HT1080 (cell line): ENCODE measurements at regions not wholly inside any gene's neighbourhood (a gene's known extent, or its start where the extent isn't known, plus 50 kb on each side); places are given as distances from the start of the nearest gene placed in this dataset.
"Not testable (repeated sequence)": the region's sequence is repeated elsewhere in the genome, so short reads cannot be mapped to it uniquely, and the experiment has no call there.

Experiments
- DNase-seq: peaks from one replicate; pipeline ENCODE4 v3.0.0-alpha.2; 2015; ENCODE audit warnings: low read depth

- no peak for DNase-seq
Observed at GRCh38 chr6:150681578-150682395, 82.1 kb downstream of the PLEKHG1 start.

DNA sequence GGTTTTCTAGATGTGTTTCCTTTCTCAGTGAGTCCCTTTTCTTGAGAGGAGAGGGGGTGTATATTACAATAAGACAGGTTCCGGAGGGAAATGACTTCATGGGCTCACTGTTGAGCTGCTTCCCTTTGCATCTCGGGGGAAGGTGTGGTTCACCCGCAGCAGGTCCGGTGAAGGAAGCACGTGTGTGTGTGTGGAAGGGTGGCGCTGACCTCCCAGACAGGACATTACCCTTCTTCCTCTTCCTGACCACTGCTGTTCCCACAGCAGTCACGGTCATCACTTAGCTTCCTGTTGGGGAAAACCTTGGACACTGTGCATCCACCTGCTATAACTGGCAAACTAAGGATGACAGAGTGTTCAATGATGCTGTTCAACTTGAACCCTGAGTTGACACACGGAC, 83.6 kb downstream of the PLEKHG1 start:
- DNase-seq: no peak

DNA sequence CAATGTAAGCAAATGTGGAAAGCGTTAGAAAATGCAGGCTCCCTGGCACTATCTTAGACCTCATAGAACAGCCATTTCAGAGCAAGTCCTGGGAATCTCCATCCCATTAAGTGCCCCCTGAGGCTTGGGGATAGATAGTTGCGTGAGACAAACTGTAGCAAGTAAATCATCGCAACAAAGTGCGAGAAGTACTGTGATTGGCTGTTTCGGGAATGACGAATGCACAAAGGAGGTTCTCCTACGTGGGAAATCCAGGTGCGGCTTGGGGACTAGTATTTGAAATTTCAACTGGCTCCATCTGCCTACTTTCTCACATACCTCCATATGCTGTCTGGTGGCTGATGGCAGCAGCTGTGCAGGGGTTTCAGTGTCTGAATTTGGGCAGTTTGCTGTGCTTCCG, 84.5 kb downstream of the PLEKHG1 start:
- no peak for DNase-seq

GRCh38 chr6:150684714-150685459, 85.2 kb downstream of the PLEKHG1 start:
- no peak for DNase-seq

GRCh38 chr6:150685860-150686259, 86.2 kb downstream of the PLEKHG1 start:
- DNase-seq: peak; percentile 25

GRCh38 chr6:150686566-150686965, 86.9 kb downstream of the PLEKHG1 start:
- no peak for DNase-seq

DNA sequence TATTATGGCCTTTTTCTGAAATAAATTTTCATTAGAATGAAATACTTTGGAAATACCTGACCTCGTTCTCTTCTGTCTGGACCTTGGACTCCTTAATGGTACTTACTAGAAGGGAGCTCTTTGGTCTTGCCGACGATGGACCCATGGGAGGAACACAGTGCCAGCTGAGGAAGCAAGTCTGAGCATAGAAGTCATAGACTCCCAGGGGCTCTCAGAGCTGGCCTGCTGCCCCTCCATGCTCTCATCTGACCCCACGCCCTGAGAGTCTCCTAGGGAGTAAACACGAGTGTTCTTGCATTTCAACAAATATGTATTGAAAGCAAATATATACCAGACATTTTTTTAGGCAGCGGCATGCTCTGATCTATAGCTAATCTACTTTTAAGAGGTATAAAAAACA, 87.8 kb downstream of the PLEKHG1 start:
- no peak for DNase-seq

- no peak for DNase-seq
Observed at GRCh38 chr6:150689900-150690590, 90.4 kb downstream of the PLEKHG1 start.

- no peak for DNase-seq
Observed at GRCh38 chr6:150690681-150691080, 91.0 kb downstream of the PLEKHG1 start.

- no peak for DNase-seq
Observed at GRCh38 chr6:150691463-150691862, 91.8 kb downstream of the PLEKHG1 start.

- DNase-seq: no peak
Observed at GRCh38 chr6:150692604-150693003, 92.9 kb downstream of the PLEKHG1 start.

DNA sequence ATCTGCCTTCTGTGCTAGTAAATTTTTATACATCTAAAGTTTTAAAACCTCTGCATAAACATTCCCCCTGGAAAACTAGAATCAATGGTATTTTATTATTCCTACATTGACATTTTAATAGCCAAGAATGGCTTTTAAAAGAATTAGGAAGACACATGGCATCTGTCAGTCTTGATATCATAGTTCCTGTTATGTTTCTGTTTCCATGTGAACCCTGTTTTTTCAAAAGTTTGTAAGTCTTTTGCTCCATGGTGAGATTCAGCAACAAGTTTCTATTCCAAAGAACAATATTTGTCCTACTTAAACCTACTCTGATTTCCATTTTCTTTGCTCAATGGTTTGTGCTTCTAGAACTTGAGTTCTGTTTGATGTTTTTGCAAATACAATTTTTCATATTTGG, 95.2 kb downstream of the PLEKHG1 start:
- DNase-seq: no peak

DNA sequence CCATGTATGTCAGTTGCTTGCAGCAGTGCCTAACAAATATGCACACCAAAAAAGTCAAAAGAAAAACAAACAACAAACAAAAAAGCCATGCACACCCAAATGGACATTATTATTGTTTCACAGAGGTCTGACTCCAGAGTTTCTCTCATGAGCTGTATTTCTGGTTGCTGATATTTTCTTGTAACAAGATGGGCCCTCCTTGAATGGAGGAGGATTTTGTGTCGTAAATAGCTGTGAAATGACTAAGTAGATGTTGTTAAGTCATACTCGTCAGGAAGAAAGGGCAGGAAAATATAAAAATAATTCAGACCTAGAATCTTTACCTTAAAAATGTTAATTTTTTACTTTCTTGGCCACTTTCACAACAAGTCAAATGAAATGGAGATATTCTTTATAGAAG, 96.0 kb downstream of the PLEKHG1 start:
- no peak for DNase-seq

DNA sequence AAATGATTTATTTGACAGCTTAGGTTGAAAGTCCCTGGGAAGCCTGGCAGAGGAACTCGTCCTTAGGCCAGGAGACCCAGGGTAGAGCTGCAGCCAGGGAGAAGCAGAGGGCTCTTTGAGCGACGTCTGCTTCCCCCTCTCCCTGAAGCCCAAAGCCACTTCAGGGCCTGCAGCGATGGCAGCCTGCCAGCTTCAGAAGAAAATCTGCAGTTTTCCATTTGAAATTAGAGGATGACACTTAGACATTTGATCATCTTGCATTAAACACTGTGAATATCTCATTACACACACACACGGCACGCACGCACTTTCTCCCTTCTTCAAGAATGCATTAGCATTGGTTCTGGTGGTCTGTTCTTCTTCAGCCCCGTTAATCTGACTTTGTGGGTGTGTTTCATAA, 96.5 kb downstream of the PLEKHG1 start:
- no peak for DNase-seq

- not testable (repeated sequence) for DNase-seq
Observed at GRCh38 chr6:150696918-150697317, 97.2 kb downstream of the PLEKHG1 start.

DNA sequence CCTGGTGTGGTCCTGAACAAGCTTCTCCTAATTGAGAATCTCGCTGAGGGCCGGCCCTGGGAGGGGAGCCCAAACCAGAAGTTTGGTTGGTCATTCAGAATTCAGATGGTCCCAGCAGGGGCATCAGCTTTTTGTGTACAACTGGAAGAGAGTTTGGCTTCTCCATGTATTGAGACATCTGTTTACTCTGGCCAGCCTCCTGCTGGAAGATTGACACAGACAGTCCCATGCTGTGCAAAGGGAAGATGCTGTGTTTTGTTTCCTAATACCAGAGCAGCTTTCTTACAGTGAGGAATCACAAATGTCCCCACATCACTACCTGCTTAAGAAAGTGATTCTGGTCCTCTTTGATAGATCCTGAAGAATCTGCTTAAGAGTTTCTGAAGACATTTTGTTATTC, 97.8 kb downstream of the PLEKHG1 start:
- no peak for DNase-seq

- no peak for DNase-seq
Observed at GRCh38 chr6:150698391-150698790, 98.7 kb downstream of the PLEKHG1 start.

- no peak for DNase-seq
Observed at GRCh38 chr6:150702675-150703074, 103.0 kb downstream of the PLEKHG1 start.

DNA sequence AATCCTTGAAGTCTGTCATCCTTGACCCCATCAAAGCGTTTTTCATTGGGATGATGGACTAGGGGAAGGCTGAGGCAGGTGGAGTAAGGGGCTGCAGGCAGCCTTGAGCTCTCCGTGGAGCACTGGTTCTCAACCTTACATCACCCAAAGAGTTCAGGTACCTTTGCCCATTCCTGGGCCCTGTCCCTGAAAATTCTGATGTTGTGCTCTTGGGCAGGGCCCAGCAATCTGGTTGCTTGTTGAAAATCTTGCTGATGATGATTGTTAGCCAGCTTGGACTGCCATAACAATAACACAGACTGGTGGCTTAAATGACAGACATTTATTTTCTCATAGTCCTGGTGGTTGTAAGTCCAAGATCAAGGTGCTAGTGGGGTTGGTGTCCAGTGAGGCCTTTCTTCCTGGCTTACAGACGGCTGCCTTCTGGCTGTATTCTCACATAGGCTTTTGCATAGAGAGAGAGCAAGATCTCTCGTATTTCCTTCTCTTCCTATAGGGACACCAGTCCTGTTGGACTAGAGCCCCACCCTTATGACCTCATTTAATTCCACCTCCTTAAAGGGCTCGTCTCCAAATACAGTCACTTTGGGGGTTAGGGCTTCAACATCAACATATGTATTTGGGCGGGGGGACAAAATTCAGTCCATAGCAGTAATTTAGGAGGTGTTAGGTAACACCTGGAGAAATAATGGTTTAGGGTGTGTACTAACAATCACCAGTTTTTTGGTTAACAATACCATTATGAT, 104.9 kb downstream of the PLEKHG1 start:
- DNase-seq: no peak

- no peak for DNase-seq
Observed at GRCh38 chr6:150705392-150705791, 105.7 kb downstream of the PLEKHG1 start.

DNA sequence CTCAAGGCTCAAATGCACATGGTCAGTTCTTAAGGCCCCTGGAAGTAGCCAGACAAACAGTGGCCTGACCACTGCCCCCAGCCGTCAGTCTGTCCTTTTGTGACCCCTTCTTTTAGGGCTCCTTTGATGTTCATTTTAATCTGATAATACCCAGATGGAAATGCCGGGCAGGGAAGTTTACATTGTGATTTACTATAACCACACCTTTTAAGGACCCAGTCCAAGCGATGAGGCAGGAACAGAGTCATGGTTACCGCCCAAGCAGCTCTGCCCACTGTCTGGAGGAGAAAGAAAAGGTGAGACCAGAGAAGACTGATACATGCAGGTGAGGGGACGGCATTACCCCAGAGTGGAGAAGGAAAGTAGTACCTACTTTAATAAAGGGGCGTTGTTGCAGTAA, 110.6 kb downstream of the PLEKHG1 start:
- no peak for DNase-seq

- no peak for DNase-seq
Observed at GRCh38 chr6:150711061-150711460, 111.4 kb downstream of the PLEKHG1 start.
